Hindlimb muscle (tissue), 1 donor: ENCODE measurements at regions not wholly inside any gene's neighbourhood (a gene's known extent, or its start where the extent isn't known, plus 50 kb on each side); places are given as distances from the start of the nearest gene placed in this dataset.
"Not testable (repeated sequence)": the region's sequence is repeated elsewhere in the genome, so short reads cannot be mapped to it uniquely, and the experiment has no call there.

Source experiments
- DNase-seq: peaks from one replicate; pipeline ENCODE4 v3.0.0-alpha.2; 2013

GRCh38 chr10:37467246-37467645 is 341.8 kb downstream of the ANKRD30A start:
- DNase-seq = no peak

GRCh38 chr10:37456456-37456855 is 331.1 kb downstream of the ANKRD30A start:
- no peak for DNase-seq

- DNase-seq = no peak
These were observed 322.8 kb downstream of the ANKRD30A start for GRCh38 chr10:37448161-37448560.

DNA sequence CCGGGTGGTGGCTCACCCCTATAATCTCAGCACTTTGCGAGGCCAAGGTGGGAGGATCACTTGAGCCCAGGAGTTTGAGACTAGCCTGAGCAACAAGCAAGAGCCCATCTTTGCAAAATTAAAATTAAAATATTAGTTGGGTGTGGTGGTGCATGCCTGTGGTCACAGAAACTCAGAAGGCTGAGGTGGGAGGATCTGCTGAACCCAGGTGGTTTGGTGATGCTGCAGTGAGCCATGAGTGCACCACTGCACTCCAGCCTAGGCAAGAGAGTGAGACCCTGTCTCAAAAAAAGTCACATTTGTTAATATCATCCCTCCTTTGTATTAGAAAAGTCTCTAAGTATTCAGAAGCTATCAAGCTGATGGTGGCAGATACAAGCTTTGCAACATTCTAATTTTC is 317.5 kb downstream of the ANKRD30A start:
- DNase-seq = no peak

- not testable (repeated sequence) for DNase-seq
These were observed 315.8 kb downstream of the ANKRD30A start for GRCh38 chr10:37441224-37441623.

DNA sequence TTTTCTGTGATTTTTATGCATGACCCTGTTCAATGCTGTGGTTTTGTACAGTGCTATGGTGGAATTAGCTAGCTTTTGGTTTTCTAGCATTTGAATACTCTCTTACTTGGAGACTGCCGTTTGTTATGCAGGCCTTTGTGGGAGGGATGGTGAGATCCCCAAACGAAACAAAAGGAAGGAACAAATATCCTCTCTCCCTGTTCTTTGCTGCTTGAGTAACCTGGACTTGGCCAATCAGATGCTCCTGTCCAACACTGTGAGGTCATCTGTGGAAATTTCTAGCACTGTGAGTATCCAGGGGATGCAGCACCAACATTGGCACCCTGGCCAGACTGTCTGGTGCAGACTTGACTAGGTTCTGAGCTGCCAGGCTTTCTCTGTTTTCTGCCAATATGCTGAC is 314.4 kb downstream of the ANKRD30A start:
- DNase-seq = no peak

DNA sequence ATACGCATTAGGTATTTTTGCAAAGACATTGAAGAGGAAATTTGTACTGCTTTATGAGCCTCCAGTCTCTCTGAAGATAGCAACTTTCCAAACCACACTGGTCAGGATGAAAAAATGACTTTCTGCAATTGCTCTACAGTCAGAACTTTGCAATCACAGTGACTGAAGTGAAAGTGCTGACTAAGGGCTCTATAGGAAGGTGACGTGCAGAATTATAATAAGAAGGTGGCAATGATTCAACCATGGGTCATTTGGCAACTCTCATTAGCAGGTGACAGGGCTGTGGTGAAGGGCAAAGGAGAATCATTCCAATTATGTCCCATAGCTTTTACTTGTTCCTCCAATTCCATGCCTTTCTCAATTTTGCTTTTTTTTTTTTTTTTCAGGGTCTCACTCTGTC is 311.0 kb downstream of the ANKRD30A start:
- DNase-seq = no peak

GRCh38 chr10:37434091-37434490 is 308.7 kb downstream of the ANKRD30A start:
- DNase-seq = no peak
